Liver (tissue), 8 donors: ENCODE measurements at regions not wholly inside any gene's neighbourhood (a gene's known extent, or its start where the extent isn't known, plus 50 kb on each side); places are given as distances from the start of the nearest gene placed in this dataset.
A peak's percentile ranks its signal among the peaks of the same experiment; 100 is the strongest.

Experiments
- DNase-seq: peaks from one replicate; pipeline ENCODE4 v3.0.0-alpha.2; 2017; ENCODE audit warnings: low spot score
- H3K27ac ChIP-seq, 2 donors: one replicate each; pipeline ENCODE4 v1.7.0; 2013; ENCODE audit warnings: inconsistent platforms in 2 of 2, low read length in 2 of 2, control low read depth in 1 of 2, low read depth in 1 of 2, mild to moderate bottlenecking in 1 of 2
- H3K27me3 ChIP-seq, 4 donors: one replicate each; pipeline versions ENCODE4 v1.6.1 to v1.7.0; 2013; ENCODE audit warnings: low read length in 3 of 4, inconsistent platforms in 1 of 4, mild to moderate bottlenecking in 1 of 4, moderate library complexity in 1 of 4; ENCODE audit not compliant: control insufficient read depth in 4 of 4, insufficient read depth in 4 of 4
- H3K36me3 ChIP-seq, 4 donors: one replicate each; pipeline versions ENCODE4 v1.6.1 to v1.7.0; 2013; ENCODE audit warnings: low read length in 3 of 4, mild to moderate bottlenecking in 3 of 4, low read depth in 1 of 4, moderate library complexity in 1 of 4; ENCODE audit not compliant: control insufficient read depth in 4 of 4, insufficient read depth in 3 of 4
- H3K4me1 ChIP-seq, 4 donors: one replicate each; pipeline versions ENCODE4 v1.6.1 to v1.7.0; 2013; ENCODE audit warnings: low read length in 3 of 4, mild to moderate bottlenecking in 3 of 4, moderate library complexity in 1 of 4; ENCODE audit not compliant: control insufficient read depth in 4 of 4, insufficient read depth in 4 of 4
- H3K4me3 ChIP-seq, 3 donors: one replicate each; pipeline versions ENCODE4 v1.6.1 to v1.7.0; 2013; ENCODE audit warnings: low read length in 3 of 3, control low read depth in 1 of 3, low read depth in 1 of 3, mild to moderate bottlenecking in 1 of 3
- H3K9ac ChIP-seq, 2 donors: one replicate each; pipeline ENCODE4 v1.7.0; 2013; ENCODE audit warnings: low read length in 2 of 2, mild to moderate bottlenecking in 2 of 2, moderate library complexity in 2 of 2, control low read depth in 1 of 2, low read depth in 1 of 2
- H3K9me3 ChIP-seq, 4 donors: one replicate each; pipeline versions ENCODE4 v1.6.1 to v1.7.0; 2013; ENCODE audit warnings: low read length in 3 of 4; ENCODE audit not compliant: control insufficient read depth in 4 of 4
- EGR1 ChIP-seq, 2 donors: IDR thresholded peaks; 2 replicates each; pipeline ENCODE4 v1.6.1; 2016 to 2018; ENCODE audit warnings: antibody characterized with exemption in 2 of 2, low read depth in 2 of 2
- FOXA1 ChIP-seq: IDR thresholded peaks from 2 replicates; pipeline ENCODE4 v1.6.1; 2016; ENCODE audit warnings: antibody characterized with exemption
- FOXA2 ChIP-seq: IDR thresholded peaks from 2 replicates; pipeline ENCODE4 v1.6.1; 2016; ENCODE audit warnings: antibody characterized with exemption
- GABPA ChIP-seq, 2 donors: IDR thresholded peaks in 1 of 2; conservative IDR thresholded peaks in 1 of 2; 2 replicates each; pipeline ENCODE4 v1.6.1; 2016; ENCODE audit warnings: antibody characterized with exemption in 2 of 2, mild to moderate bottlenecking in 1 of 2, moderate library complexity in 1 of 2
- HNF4A ChIP-seq, 2 donors: conservative IDR thresholded peaks; 2 replicates each; pipeline ENCODE4 v1.6.1; 2016; ENCODE audit warnings: antibody characterized with exemption in 2 of 2, mild to moderate bottlenecking in 2 of 2
- HNF4G ChIP-seq: IDR thresholded peaks from 2 replicates; pipeline ENCODE4 v1.6.1; 2016; ENCODE audit warnings: antibody characterized with exemption
- JUND ChIP-seq, 2 donors: IDR thresholded peaks; 2 replicates each; pipeline ENCODE4 v1.6.1; 2016; ENCODE audit warnings: antibody characterized with exemption in 2 of 2
- RAD21 ChIP-seq, 2 donors: IDR thresholded peaks; 2 replicates each; pipeline ENCODE4 v1.6.1; 2016; ENCODE audit warnings: antibody characterized with exemption in 2 of 2, mild to moderate bottlenecking in 2 of 2
- RXRA ChIP-seq, 2 donors: IDR thresholded peaks; 2 replicates each; pipeline ENCODE4 v1.6.1; 2017 to 2018; ENCODE audit warnings: antibody characterized with exemption in 2 of 2, mild to moderate bottlenecking in 1 of 2
- YY1 ChIP-seq: IDR thresholded peaks from 2 replicates; pipeline ENCODE4 v1.6.1; 2016; ENCODE audit warnings: antibody characterized with exemption, mild to moderate bottlenecking
- WGBS: extraction: QIAGEN DNeasy Blood & Tissue Kit; methylation state at CpG from one replicate; pipeline ENCODE4 v1.1.7; 2013; 5-methylcytosine and 5-hydroxymethylcytosine counted together
- TF ChIP-seq, protein P1 (sequence below): fragments of 150-350 bp; IDR thresholded peaks from 2 replicates; pipeline ENCODE4 v1.5.1; 2017; ENCODE audit warnings: improper control_type of control experiment, low read depth, low read length; ENCODE audit not compliant: missing input control
- TF ChIP-seq, protein P2 (sequence below): IDR thresholded peaks from 2 replicates; pipeline ENCODE4 v1.6.1; 2016; ENCODE audit warnings: antibody characterized with exemption
- TF ChIP-seq, protein P3 (sequence below): IDR thresholded peaks from 2 replicates; pipeline ENCODE4 v1.6.1; 2016; ENCODE audit warnings: antibody characterized with exemption, mild to moderate bottlenecking
- TF ChIP-seq, protein P4 (sequence below): IDR thresholded peaks from 2 replicates; pipeline ENCODE4 v1.6.1; 2016; ENCODE audit warnings: antibody characterized with exemption
- donor health status: healthy.
- donor health status: healthy.
- donor health status: healthy.
- donor health status: healthy.
- donor health status: healthy.

DNA sequence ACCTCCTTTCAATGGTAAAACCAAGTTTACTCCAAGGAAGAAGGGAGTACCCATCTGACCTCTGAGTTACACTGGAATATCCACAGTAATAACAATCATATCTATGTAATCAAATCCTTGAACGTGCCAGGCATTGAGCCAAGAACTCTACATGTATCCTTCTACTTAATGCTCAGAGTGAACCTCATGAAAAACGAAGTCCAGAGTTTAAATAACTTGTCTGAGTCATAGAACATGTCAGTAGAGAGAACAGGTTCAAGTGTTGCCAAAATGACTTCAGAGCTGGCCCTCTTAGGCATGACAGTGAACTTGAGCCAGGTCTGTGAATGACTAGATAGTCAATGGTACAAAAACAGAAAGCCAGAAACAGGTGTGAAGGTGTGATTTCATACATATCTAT is 164.1 kb upstream of the ZNF618 start:
- TF ChIP-seq JUND (IDR thresholded peaks at IDR 0.05) (peak in 1 of 2 donors; percentile 65), FOXA1 (no peak), HNF4G (no peak), YY1 (no peak), HNF4A (conservative IDR thresholded peaks at IDR 0.05) (peak; percentile 14 to 55), EGR1 (IDR thresholded peaks at IDR 0.05; ENCODE audit: low read depth in 2 of 2) (no peak), RXRA (IDR thresholded peaks at IDR 0.05) (peak in 1 of 2 donors; percentile 34), RAD21 (IDR thresholded peaks at IDR 0.05) (no peak), FOXA2 (no peak)
- TF ChIP-seq, protein P1, sequence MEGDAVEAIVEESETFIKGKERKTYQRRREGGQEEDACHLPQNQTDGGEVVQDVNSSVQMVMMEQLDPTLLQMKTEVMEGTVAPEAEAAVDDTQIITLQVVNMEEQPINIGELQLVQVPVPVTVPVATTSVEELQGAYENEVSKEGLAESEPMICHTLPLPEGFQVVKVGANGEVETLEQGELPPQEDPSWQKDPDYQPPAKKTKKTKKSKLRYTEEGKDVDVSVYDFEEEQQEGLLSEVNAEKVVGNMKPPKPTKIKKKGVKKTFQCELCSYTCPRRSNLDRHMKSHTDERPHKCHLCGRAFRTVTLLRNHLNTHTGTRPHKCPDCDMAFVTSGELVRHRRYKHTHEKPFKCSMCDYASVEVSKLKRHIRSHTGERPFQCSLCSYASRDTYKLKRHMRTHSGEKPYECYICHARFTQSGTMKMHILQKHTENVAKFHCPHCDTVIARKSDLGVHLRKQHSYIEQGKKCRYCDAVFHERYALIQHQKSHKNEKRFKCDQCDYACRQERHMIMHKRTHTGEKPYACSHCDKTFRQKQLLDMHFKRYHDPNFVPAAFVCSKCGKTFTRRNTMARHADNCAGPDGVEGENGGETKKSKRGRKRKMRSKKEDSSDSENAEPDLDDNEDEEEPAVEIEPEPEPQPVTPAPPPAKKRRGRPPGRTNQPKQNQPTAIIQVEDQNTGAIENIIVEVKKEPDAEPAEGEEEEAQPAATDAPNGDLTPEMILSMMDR: no peak
- TF ChIP-seq, protein P2, sequence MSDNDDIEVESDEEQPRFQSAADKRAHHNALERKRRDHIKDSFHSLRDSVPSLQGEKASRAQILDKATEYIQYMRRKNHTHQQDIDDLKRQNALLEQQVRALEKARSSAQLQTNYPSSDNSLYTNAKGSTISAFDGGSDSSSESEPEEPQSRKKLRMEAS: no peak
- TF ChIP-seq, protein P3, sequence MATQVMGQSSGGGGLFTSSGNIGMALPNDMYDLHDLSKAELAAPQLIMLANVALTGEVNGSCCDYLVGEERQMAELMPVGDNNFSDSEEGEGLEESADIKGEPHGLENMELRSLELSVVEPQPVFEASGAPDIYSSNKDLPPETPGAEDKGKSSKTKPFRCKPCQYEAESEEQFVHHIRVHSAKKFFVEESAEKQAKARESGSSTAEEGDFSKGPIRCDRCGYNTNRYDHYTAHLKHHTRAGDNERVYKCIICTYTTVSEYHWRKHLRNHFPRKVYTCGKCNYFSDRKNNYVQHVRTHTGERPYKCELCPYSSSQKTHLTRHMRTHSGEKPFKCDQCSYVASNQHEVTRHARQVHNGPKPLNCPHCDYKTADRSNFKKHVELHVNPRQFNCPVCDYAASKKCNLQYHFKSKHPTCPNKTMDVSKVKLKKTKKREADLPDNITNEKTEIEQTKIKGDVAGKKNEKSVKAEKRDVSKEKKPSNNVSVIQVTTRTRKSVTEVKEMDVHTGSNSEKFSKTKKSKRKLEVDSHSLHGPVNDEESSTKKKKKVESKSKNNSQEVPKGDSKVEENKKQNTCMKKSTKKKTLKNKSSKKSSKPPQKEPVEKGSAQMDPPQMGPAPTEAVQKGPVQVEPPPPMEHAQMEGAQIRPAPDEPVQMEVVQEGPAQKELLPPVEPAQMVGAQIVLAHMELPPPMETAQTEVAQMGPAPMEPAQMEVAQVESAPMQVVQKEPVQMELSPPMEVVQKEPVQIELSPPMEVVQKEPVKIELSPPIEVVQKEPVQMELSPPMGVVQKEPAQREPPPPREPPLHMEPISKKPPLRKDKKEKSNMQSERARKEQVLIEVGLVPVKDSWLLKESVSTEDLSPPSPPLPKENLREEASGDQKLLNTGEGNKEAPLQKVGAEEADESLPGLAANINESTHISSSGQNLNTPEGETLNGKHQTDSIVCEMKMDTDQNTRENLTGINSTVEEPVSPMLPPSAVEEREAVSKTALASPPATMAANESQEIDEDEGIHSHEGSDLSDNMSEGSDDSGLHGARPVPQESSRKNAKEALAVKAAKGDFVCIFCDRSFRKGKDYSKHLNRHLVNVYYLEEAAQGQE: no peak
- Histone ChIP-seq H3K27me3 (no peaks in the 10 kb centered on the region), H3K4me1 (peaks cover 2 to 25% (median 14%) of the 10 kb centered on the region in 4 donors), H3K4me3 (no peak overlapping the region), H3K9ac (no peak overlapping the region), H3K36me3 (no peaks in the 10 kb centered on the region), H3K9me3 (peaks cover 0 to 4% (median 0%) of the 10 kb centered on the region in 4 donors), H3K27ac (no peak overlapping the region)
- 16% methylated on average over 2 of the region's 2 CpGs for WGBS
- no peak for DNase-seq

DNA sequence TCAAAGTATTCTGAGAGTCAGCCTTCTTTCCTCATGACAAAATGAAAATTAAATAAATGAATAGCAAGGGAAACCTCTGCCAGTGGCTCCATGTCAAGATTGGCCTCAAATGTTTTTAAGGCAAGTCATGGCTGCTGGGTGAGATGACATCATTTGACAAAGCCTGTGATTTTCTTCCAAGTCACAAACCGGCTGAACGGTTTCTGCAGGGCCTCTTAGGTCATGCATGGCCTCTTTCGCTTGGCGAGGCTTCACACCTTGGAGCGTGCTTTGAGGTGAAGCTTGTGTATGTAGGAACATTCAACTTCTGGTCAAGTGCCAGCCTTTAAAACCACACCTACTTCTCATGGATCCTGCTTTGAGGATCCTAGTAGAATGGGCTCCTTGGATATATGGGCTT is 161.0 kb upstream of the ZNF618 start:
- DNase-seq: no peak
- WGBS: 93% methylated on average over 5 of the region's 5 CpGs
- H3K9me3 ChIP-seq: peaks cover 0 to 4% (median 0%) of the 10 kb centered on the region in 4 donors

More for the DNA sequence above, 161.0 kb upstream of the ZNF618 start:
- Histone ChIP-seq H3K36me3 (no peaks in the 10 kb centered on the region), H3K9ac (no peak overlapping the region), H3K27me3 (no peaks in the 10 kb centered on the region), H3K4me1 (no peaks in the 10 kb centered on the region), H3K27ac (no peak overlapping the region), H3K4me3 (no peak overlapping the region)
- TF ChIP-seq RAD21 (IDR thresholded peaks at IDR 0.05) (no peak), GABPA (IDR thresholded peaks at IDR 0.05 in 1 of 2, conservative IDR thresholded peaks at IDR 0.05 in 1 of 2) (no peak), RXRA (IDR thresholded peaks at IDR 0.05) (no peak), FOXA1 (no peak), HNF4G (no peak)
- TF ChIP-seq, protein P4, sequence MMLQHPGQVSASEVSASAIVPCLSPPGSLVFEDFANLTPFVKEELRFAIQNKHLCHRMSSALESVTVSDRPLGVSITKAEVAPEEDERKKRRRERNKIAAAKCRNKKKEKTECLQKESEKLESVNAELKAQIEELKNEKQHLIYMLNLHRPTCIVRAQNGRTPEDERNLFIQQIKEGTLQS: no peak
- TF ChIP-seq, protein P1: no peak
